WTC11 (cell line): ENCODE measurements at regions not wholly inside any gene's neighbourhood (a gene's known extent, or its start where the extent isn't known, plus 50 kb on each side); places are given as distances from the start of the nearest gene placed in this dataset.

Experiments
- ATAC-seq: fragments of 200-7000 bp; cut with Tn5 transposase; 2 replicates; pipeline ENCODE4 v1.10.0; 2021; ENCODE audit warnings: mild to moderate bottlenecking, moderate library complexity
- CTCF ChIA-PET: fragments of 300-600 bp; sonication (Branson Sonifier 250); formaldehyde crosslinking; loops from one replicate; lab custom pipeline; 2021; ENCODE audit warnings: antibody characterized with exemption; lab: Charles Lee
- POLR2A ChIA-PET: fragments of 350-600 bp; sonication (Branson Sonifier 250); formaldehyde crosslinking; loops from one replicate; lab custom pipeline; 2021; ENCODE audit warnings: antibody characterized with exemption; lab: Charles Lee
- DNase-seq: peaks from one replicate; pipeline ENCODE4 v3.0.0; 2021; ENCODE audit warnings: low spot score
- H3K27ac Mint-ChIP-seq: 2 replicates; pipeline ENCODE4 v1.8.0; 2021; ENCODE audit warnings: mixed read lengths
- H3K27me3 Mint-ChIP-seq: 2 replicates; pipeline ENCODE4 v1.8.0; 2021; ENCODE audit warnings: low read depth, mild to moderate bottlenecking, moderate library complexity, mixed read lengths
- H3K36me3 Mint-ChIP-seq: 2 replicates; pipeline ENCODE4 v1.8.0; 2021; ENCODE audit warnings: mixed read lengths
- H3K4me1 Mint-ChIP-seq: 2 replicates; pipeline ENCODE4 v1.8.0; 2022; ENCODE audit warnings: mixed read lengths
- H3K4me3 Mint-ChIP-seq: 2 replicates; pipeline ENCODE4 v1.8.0; 2021; ENCODE audit warnings: mild to moderate bottlenecking, moderate library complexity, mixed read lengths
- H3K9me3 Mint-ChIP-seq: 2 replicates; pipeline ENCODE4 v1.8.0; 2021; ENCODE audit warnings: mixed read lengths
- ATF1 ChIP-seq: sonication (generic); formaldehyde crosslinking; IDR thresholded peaks from 2 replicates; pipeline ENCODE4 v1.8.1; 2023; ENCODE audit warnings: mild to moderate bottlenecking, moderate library complexity, missing genetic modification reagents
- CREM ChIP-seq: sonication (generic); formaldehyde crosslinking; IDR thresholded peaks from 2 replicates; pipeline ENCODE4 v1.8.1; 2022; ENCODE audit warnings: mild to moderate bottlenecking, missing genetic modification reagents, moderate library complexity
- JUN ChIP-seq: sonication (generic); formaldehyde crosslinking; IDR thresholded peaks from 2 replicates; pipeline ENCODE4 v1.8.0; 2023; ENCODE audit warnings: mild to moderate bottlenecking, missing genetic modification reagents
- NFATC4 ChIP-seq: fragments of 250-450 bp; sonication (Bioruptor Pico); IDR thresholded peaks from 2 replicates; pipeline ENCODE4 v1.9.0; 2021; ENCODE audit warnings: mild to moderate bottlenecking
- NFE2L1 ChIP-seq: sonication (generic); formaldehyde crosslinking; IDR thresholded peaks from 2 replicates; pipeline ENCODE4 v1.8.1; 2023; ENCODE audit warnings: missing genetic modification reagents
- PRRX2 ChIP-seq: fragments of 250-450 bp; sonication (Bioruptor Pico); IDR thresholded peaks from 2 replicates; pipeline ENCODE4 v1.8.0; 2021; ENCODE audit warnings: mild to moderate bottlenecking
- SP1 ChIP-seq: sonication (generic); formaldehyde crosslinking; conservative IDR thresholded peaks from 2 replicates; pipeline ENCODE4 v1.8.1; 2022; ENCODE audit warnings: missing genetic modification reagents
- TEAD1 ChIP-seq: sonication (generic); formaldehyde crosslinking; IDR thresholded peaks from 2 replicates; pipeline ENCODE4 v1.8.0; 2022; ENCODE audit warnings: mild to moderate bottlenecking, missing genetic modification reagents
- ZNF232 ChIP-seq: sonication (generic); formaldehyde crosslinking; IDR thresholded peaks from 2 replicates; pipeline ENCODE4 v1.8.0; 2022; ENCODE audit warnings: mild to moderate bottlenecking, missing genetic modification reagents
- ZNF416 ChIP-seq: fragments of 250-450 bp; sonication (Bioruptor Pico); IDR thresholded peaks from 2 replicates; pipeline ENCODE4 v1.9.0; 2021; ENCODE audit warnings: mild to moderate bottlenecking, inconsistent platforms
- TF ChIP-seq, protein P1 (sequence below): fragments of 250-450 bp; sonication (Bioruptor Pico); IDR thresholded peaks from 2 replicates; pipeline ENCODE4 v1.9.0; 2021; ENCODE audit warnings: moderate library complexity, mild to moderate bottlenecking, inconsistent platforms, borderline replicate concordance
- TF ChIP-seq, protein P2 (sequence below): sonication (generic); formaldehyde crosslinking; IDR thresholded peaks from 2 replicates; pipeline ENCODE4 v1.8.1; 2023; ENCODE audit warnings: mild to moderate bottlenecking, missing genetic modification reagents, borderline replicate concordance
- TF ChIP-seq, protein P3 (sequence below): sonication (generic); formaldehyde crosslinking; IDR thresholded peaks from 2 replicates; pipeline ENCODE4 v1.8.0; 2022; ENCODE audit warnings: missing genetic modification reagents
- TF ChIP-seq, protein P4 (sequence below): fragments of 200-600 bp; IDR thresholded peaks from 2 replicates; pipeline ENCODE4 v1.8.0; 2022; ENCODE audit warnings: antibody characterized with exemption

DNA sequence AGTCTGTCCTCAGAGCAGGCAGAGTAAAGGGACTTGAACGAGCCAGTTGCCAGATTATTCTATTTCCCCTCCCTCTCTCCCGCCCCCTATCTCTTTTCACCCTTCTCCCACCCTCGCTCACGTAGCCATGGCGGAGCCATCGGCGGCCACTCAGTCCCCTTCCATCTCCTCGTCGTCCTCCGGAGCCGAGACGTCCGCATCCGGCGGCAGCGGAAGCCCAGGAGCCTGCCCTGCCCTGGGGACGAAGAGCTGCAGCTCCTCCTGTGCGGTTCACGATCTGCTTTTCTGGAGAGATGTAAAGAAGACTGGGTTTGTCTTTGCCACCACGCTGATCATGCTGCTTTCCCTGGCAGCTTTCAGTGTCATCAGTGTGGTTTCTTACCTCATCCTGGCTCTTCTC is 106.2 kb upstream of the SMAD1 start:
- Mint-ChIP-seq H3K4me1 (no peaks in the 10 kb centered on the region), H3K4me3 (no peak overlapping the region), H3K36me3 (peaks cover 11% of the 10 kb centered on the region), H3K9me3 (peaks cover 21% of the 10 kb centered on the region), H3K27ac (no peak overlapping the region), H3K27me3 (no peaks in the 10 kb centered on the region)
- no peak for TF ChIP-seq NFE2L1
- no peak for TF ChIP-seq PRRX2 (CRISPR knock-in tag)
- TF ChIP-seq ATF1 (CRISPR knock-in tag) = no peak
- no peak for TF ChIP-seq CREM (CRISPR knock-in tag)
- no peak for TF ChIP-seq ZNF416 (CRISPR knock-in tag)
- no peak for TF ChIP-seq ZNF232 (CRISPR knock-in tag)
- TF ChIP-seq, protein P1, sequence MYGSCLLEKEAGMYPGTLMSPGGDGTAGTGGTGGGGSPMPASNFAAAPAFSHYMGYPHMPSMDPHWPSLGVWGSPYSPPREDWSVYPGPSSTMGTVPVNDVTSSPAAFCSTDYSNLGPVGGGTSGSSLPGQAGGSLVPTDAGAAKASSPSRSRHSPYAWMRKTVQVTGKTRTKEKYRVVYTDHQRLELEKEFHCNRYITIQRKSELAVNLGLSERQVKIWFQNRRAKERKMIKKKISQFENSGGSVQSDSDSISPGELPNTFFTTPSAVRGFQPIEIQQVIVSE (CRISPR knock-in tag) = no peak
- no peak for ATAC-seq
- ChIA-PET POLR2A (no interaction called here), CTCF (no interaction called here)
- no peak for DNase-seq

DNA sequence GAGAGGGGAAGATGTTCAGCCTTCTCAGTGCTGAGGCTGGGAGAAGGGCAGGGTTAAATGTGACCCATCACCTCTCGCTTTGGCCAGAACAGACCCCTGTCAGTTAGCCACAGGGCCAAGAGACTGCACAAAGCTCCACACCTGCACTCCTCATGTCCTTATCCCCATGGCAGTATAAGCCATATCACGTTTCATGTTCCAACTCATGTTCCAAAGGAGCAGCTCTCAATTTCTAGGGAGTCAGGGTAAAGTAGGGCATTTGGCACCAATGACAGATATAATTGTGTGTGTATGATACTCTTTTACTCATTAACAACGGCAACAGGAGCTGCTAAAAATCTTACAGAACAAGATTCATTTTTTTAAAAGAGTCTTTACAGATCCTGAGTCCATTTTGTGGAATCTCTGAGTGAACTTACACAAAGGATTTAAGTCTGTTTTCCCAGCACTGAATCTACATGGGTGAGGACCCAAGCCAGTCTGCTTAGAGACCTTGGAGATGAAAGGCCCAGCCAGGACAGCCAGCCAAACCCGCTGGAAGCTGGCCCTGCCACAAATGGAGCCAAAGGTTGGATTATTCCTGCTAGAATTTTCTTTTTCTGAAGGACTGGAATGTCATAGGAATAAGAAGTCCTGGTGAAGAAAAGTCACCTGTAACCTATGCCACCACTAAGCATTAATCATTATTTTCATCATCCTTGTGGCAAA is 129.1 kb upstream of the SMAD1 start:
- ChIA-PET POLR2A (no interaction called here), CTCF (no interaction called here)
- no peaks in the 10 kb centered on the region; the same call in 1 of the 2 replicates for H3K9me3 Mint-ChIP-seq
- H3K4me1 Mint-ChIP-seq = no peaks in the 10 kb centered on the region
- ATAC-seq = no peak
- no peaks in the 10 kb centered on the region for H3K36me3 Mint-ChIP-seq
- TF ChIP-seq NFATC4 (CRISPR knock-in tag) = no peak
- no peak for TF ChIP-seq TEAD1 (CRISPR knock-in tag)
- TF ChIP-seq, protein P2, sequence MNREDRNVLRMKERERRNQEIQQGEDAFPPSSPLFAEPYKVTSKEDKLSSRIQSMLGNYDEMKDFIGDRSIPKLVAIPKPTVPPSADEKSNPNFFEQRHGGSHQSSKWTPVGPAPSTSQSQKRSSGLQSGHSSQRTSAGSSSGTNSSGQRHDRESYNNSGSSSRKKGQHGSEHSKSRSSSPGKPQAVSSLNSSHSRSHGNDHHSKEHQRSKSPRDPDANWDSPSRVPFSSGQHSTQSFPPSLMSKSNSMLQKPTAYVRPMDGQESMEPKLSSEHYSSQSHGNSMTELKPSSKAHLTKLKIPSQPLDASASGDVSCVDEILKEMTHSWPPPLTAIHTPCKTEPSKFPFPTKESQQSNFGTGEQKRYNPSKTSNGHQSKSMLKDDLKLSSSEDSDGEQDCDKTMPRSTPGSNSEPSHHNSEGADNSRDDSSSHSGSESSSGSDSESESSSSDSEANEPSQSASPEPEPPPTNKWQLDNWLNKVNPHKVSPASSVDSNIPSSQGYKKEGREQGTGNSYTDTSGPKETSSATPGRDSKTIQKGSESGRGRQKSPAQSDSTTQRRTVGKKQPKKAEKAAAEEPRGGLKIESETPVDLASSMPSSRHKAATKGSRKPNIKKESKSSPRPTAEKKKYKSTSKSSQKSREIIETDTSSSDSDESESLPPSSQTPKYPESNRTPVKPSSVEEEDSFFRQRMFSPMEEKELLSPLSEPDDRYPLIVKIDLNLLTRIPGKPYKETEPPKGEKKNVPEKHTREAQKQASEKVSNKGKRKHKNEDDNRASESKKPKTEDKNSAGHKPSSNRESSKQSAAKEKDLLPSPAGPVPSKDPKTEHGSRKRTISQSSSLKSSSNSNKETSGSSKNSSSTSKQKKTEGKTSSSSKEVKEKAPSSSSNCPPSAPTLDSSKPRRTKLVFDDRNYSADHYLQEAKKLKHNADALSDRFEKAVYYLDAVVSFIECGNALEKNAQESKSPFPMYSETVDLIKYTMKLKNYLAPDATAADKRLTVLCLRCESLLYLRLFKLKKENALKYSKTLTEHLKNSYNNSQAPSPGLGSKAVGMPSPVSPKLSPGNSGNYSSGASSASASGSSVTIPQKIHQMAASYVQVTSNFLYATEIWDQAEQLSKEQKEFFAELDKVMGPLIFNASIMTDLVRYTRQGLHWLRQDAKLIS (CRISPR knock-in tag) = no peak
- TF ChIP-seq, protein P3, sequence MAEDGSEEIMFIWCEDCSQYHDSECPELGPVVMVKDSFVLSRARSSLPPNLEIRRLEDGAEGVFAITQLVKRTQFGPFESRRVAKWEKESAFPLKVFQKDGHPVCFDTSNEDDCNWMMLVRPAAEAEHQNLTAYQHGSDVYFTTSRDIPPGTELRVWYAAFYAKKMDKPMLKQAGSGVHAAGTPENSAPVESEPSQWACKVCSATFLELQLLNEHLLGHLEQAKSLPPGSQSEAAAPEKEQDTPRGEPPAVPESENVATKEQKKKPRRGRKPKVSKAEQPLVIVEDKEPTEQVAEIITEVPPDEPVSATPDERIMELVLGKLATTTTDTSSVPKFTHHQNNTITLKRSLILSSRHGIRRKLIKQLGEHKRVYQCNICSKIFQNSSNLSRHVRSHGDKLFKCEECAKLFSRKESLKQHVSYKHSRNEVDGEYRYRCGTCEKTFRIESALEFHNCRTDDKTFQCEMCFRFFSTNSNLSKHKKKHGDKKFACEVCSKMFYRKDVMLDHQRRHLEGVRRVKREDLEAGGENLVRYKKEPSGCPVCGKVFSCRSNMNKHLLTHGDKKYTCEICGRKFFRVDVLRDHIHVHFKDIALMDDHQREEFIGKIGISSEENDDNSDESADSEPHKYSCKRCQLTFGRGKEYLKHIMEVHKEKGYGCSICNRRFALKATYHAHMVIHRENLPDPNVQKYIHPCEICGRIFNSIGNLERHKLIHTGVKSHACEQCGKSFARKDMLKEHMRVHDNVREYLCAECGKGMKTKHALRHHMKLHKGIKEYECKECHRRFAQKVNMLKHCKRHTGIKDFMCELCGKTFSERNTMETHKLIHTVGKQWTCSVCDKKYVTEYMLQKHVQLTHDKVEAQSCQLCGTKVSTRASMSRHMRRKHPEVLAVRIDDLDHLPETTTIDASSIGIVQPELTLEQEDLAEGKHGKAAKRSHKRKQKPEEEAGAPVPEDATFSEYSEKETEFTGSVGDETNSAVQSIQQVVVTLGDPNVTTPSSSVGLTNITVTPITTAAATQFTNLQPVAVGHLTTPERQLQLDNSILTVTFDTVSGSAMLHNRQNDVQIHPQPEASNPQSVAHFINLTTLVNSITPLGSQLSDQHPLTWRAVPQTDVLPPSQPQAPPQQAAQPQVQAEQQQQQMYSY (CRISPR knock-in tag) = no peak
- TF ChIP-seq, protein P4, sequence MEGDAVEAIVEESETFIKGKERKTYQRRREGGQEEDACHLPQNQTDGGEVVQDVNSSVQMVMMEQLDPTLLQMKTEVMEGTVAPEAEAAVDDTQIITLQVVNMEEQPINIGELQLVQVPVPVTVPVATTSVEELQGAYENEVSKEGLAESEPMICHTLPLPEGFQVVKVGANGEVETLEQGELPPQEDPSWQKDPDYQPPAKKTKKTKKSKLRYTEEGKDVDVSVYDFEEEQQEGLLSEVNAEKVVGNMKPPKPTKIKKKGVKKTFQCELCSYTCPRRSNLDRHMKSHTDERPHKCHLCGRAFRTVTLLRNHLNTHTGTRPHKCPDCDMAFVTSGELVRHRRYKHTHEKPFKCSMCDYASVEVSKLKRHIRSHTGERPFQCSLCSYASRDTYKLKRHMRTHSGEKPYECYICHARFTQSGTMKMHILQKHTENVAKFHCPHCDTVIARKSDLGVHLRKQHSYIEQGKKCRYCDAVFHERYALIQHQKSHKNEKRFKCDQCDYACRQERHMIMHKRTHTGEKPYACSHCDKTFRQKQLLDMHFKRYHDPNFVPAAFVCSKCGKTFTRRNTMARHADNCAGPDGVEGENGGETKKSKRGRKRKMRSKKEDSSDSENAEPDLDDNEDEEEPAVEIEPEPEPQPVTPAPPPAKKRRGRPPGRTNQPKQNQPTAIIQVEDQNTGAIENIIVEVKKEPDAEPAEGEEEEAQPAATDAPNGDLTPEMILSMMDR = no peak
- no peak for TF ChIP-seq SP1 (CRISPR knock-in tag)
- TF ChIP-seq JUN (CRISPR knock-in tag) = no peak
- DNase-seq = no peak
- H3K4me3 Mint-ChIP-seq = no peak overlapping the region
- H3K27me3 Mint-ChIP-seq = no peaks in the 10 kb centered on the region
- H3K27ac Mint-ChIP-seq = no peak overlapping the region
